PC-9 (cell line): ENCODE measurements at regions not wholly inside any gene's neighbourhood (a gene's known extent, or its start where the extent isn't known, plus 50 kb on each side); places are given as distances from the start of the nearest gene placed in this dataset.

Experiments used
- EZH2 ChIP-seq: fragments of 200-600 bp; sonication (generic); IDR thresholded peaks from 2 replicates; pipeline ENCODE4 v1.8.0; 2017; ENCODE audit warnings: antibody characterized with exemption, low read depth
- TF ChIP-seq, protein P1 (sequence below): fragments of 200-600 bp; sonication (generic); conservative IDR thresholded peaks from 2 replicates; pipeline ENCODE4 v1.6.1; 2017; ENCODE audit warnings: mixed run types, antibody characterized with exemption, mild to moderate bottlenecking, moderate library complexity

DNA sequence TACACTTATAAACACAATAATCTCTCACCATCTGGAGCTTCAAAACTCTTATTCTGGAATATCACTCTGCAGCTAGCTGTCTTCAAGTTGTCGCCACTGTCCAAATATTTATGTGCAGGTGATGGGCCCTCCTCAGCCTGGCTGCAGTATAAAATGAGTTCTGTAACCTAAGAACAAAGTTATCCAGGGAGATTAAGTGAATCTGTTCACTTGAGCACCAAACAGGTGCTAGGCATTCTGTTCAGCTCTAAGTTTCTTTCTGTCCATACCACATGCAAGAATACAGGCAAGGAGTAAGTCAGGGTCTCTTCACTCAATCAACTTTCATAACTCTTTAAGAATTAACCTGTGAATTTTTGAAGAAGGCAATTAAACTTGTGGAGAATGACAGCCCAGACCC is 344.1 kb downstream of the PLK2 start:
- TF ChIP-seq EZH2: no peak
- TF ChIP-seq, protein P1, sequence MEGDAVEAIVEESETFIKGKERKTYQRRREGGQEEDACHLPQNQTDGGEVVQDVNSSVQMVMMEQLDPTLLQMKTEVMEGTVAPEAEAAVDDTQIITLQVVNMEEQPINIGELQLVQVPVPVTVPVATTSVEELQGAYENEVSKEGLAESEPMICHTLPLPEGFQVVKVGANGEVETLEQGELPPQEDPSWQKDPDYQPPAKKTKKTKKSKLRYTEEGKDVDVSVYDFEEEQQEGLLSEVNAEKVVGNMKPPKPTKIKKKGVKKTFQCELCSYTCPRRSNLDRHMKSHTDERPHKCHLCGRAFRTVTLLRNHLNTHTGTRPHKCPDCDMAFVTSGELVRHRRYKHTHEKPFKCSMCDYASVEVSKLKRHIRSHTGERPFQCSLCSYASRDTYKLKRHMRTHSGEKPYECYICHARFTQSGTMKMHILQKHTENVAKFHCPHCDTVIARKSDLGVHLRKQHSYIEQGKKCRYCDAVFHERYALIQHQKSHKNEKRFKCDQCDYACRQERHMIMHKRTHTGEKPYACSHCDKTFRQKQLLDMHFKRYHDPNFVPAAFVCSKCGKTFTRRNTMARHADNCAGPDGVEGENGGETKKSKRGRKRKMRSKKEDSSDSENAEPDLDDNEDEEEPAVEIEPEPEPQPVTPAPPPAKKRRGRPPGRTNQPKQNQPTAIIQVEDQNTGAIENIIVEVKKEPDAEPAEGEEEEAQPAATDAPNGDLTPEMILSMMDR: no peak
